Astrocyte of the hippocampus (primary cell): ENCODE measurements at regions not wholly inside any gene's neighbourhood (a gene's known extent, or its start where the extent isn't known, plus 50 kb on each side); places are given as distances from the start of the nearest gene placed in this dataset.
"Not testable (repeated sequence)": the region's sequence is repeated elsewhere in the genome, so short reads cannot be mapped to it uniquely, and the experiment has no call there.

Source experiments
- DNase-seq: peaks from one replicate; pipeline ENCODE4 v3.0.0; 2011; ENCODE audit warnings: low read depth, low spot score

DNA sequence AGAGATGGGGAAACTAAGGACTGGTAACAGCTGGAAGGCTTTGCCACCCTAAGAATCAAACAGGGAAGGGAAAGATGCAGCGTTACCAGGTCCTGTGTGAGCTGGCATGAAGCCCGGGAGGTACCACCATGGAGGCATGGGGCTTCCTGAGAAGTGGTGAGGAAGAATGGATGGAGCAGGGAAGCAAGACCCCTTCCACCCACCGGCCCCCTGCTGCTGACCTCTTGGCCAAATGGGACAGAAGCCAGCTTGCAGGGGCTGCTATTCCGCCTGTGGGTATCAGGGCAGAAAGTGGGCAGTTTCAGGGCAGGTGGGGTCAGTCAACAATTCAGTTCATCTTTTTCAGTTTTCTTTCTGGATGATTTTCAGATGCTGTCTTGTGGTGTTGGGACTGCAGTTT lies 1099.9 kb downstream of the TBC1D22A start:
- DNase-seq: no peak

DNA sequence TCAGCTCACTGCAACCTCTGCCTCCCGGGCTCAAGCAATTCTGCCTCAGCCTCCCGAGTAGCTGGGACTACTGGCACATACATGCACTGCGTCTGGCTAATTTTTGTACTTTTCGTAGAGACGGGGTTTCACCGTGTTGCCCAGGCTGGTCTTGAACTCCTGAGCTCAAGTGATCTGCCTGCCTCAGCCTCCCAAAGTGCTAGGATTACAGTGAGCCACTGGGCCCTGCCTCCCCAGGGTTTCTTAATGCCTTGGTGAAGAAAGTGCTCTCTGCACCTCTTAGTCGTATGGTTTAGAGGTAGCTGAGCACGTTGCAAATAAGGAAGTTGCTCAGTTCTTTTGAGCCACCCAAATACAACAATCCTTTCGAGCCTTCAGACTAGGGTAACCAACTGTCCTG lies 1098.5 kb downstream of the TBC1D22A start:
- not testable (repeated sequence) for DNase-seq

DNA sequence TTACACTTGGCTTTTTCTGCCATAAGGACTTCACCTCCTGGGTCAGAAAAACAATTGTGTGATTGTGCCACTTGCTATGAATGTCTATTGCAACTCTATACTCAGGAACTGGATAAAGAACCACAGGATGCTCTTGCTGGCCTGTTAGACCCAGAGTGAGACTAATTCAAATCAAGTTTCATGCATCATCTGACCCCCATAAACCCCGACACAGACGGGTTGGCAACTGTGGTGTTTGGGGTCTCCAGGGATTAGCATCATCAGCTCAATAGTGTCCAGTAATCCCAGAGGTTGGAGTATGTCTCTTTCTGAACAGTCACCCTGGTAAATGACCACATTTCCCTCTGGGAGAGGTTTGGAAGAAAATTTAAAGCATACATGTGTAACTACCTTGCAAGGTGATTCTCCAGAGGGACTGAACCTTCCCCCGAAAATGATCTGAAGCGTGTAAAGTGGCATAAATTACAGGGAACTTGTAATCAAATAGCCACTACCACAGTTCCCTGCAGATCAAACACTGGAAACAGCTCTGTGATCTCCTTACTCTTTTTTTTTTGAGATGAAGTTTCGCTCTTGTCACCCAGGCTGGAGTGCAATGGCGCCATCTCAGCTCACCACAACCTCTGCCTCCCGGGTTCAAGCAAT lies 1097.6 kb downstream of the TBC1D22A start:
- no peak for DNase-seq

DNA sequence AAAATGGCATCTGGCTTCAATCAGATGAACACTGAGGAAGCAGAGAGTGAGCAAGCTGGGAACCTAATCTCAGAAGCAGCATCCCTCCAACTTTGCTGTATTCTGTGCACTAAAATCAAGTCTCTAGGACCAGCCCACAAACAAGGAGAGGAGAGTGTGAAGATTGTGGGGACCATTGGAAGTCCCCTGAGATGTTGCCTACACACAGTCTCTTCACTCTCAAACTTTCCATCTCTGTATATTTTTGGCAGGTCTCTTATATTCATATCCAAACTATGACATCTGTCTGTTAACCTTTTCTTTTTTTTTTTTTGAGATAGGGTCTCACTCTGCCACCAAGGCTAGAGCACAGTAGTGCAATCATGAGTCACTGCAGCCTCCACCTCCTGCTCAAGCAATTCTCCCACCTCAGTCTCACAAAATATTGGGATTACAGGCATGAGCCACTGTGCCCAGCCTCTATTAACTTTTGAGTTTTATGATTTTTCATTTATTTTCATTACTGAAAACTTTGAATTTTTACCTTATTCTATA lies 1096.4 kb downstream of the TBC1D22A start:
- DNase-seq: no peak

DNA sequence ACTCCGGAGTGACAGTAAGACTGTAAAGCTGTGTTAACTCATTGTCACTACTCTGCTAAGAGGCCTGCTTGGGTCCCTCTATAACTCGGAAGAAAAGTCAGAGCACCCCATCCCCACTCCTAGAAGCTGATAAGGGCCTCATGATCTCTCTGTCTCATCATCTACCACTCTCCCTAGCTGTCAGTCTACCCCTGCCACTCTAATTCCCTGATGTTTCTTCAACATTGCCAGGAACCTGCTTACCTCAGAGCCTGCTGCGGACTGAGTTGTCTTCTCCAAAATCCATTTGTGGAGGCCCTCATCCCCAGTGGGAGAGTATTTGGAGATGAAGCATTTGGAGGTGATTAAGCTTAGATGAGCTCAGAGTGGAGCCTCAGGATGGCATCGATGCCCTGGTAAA lies 1092.2 kb downstream of the TBC1D22A start:
- no peak for DNase-seq

DNA sequence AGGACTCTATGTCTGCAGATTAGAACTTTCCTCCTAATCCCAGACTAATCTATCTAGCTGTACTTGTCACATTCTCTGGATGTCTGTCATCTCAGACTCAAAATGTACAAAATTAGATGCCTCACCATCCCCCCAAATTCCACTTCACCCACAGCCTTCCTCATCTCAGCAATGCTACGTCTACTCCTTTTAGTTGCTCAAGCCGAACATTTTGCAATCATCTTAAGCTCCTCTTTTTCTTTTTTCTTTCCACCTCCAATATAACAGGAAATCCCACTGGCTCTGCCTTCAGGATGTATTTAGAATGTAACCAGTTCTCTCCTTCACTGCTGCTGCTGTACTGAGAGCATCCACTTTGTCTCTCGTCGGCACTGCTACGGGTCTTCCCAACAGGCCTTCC lies 1091.8 kb downstream of the TBC1D22A start:
- no peak for DNase-seq

DNA sequence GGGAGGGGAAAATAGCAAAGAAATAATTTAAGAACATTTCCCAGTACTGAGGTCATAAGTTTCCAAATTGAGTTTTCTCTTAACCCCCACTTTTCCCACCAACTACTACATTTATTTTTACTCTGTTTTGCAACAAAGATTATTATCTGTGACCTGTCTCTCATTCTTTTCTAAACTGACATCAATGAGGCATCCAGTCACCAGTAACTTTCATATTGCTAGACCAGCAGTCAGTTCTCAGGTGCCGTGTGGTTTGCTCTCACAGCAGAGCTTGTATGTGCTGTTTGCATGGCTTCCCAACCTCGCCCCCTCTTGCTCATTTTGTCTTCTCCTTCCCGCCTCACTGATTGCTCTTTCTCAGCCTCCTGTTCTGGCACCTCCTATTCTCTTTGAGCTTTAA lies 1091.3 kb downstream of the TBC1D22A start:
- DNase-seq: no peak

DNA sequence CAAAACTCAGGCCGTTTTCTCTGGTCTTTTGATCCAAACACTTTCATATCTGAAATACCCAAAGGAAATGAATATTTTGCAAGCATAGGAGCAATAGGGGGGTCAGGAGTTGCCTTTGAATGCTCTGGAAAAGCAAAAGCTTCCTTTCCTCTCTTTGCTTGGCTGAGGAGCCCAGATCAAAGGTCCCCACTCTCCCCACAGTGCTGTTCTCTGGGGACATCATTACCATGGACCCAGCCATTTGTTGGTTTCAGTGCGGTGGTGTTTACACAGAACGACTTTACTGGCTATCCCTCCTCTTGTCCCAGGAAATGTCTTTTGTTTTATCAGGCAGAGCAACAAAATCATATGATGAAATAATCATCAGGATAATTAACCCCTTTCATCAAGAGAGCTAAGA lies 1089.1 kb downstream of the TBC1D22A start:
- no peak for DNase-seq

DNA sequence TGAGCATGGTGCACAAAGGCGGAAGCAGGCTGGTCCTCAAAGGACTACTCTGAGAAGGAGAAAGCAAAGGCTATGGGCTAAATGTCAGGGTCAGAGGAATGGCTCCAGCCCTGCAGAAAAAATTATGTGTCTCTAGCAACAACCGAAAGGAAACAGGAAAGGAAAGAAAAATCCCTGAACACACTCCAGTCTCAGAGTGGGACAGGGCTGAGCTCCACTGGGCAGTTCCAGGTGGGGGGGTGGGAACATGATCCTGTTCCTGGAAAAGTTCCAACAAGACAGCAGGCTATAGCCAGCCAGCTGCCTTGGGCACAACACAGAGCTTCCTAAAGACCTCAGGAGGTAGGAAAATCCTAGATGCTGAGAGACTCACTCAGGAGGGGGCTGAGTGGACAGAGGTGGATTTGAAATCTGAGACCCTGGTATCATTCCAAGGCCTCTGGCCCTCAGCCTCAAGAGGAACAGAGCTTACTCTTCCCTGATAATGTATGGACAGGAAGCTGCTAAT lies 1088.2 kb downstream of the TBC1D22A start:
- DNase-seq: no peak

DNA sequence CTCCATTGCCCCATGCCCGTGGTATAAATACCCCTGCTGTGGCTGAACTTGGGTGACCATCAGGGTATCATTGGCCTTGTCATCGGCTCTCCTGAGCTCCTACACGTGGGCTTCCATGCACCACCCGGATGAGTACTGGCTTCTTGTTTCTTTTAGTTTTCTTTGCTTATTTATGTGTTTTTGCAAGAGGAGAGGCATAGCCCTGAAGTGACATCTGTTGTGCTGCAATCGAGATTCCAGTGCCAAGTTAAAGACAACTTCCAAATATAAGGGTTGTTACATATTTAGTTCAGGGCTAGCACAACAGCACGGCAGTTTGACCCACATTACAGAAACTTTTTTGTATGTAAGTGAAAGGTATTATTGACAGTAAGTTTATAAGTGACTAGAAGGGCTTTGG lies 1087.1 kb downstream of the TBC1D22A start:
- DNase-seq: no peak

DNA sequence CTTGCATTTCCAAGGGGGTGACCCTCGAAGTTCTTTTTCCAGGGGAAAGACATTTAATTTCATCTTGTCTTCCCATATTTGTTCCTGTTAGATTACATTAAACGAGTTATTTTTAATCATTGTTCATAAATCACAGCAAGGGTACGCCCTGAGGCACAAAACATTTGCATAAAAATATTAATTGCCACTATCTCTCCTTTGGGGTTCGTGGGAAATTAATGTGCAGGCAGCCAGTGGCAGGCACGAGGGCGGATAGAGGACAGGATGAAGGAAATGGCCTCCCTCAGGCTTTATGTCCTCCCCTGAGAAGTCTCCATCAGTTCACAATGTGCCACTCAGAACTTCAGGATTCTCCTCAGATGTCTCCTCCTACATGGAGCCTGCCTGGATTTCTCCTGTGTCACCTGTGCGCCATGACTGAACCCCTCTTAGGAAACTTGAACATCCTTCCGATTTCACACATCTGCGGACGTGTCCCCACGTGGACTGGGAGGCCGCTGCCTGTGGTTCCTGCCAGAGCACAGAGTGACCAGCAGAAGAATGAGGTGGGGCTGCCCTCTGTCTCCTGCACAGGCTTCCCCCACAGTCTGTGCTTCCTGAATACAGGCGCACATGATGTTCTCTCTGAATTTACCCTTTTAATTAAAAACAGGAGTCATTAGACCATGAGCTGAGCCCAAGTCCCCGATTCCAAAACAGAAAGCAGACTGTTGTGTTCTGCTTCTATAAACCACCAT lies 1085.9 kb downstream of the TBC1D22A start:
- DNase-seq: no peak

DNA sequence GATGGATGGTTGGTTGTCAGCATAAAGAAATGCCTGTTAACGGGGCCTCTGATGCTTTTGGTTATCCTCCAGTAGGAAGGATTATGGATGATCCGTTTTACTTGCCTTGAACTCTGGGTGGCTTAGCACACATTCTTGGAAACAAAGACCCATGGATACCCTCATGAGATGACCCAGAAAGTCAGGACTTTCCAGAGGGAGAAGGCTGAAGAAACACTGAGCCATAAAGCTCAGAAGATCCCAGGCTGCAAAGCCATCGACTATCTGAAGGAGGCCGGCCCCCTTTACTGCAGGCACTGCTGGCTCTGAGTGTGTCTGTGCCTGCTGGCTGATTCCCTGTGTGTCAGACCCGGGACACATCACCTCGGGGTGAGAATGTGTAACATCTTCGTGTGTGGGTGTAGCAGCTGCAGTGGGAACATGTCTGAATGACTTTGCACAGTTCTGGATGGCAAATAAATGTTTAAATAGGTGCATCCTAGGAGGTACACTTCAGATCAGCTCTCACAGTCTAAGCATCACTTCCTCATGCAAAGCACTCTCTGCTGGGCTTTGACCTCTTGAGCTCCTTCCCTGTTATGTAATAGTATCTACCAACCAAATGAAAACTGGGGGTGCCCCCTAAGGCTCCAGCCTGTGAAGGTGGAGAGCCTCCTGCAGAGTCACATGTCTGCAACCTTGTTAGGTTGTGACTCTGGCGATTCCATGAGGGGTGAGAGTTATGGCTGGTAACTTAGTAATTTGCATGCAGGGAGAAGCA lies 1084.9 kb downstream of the TBC1D22A start:
- no peak for DNase-seq

DNA sequence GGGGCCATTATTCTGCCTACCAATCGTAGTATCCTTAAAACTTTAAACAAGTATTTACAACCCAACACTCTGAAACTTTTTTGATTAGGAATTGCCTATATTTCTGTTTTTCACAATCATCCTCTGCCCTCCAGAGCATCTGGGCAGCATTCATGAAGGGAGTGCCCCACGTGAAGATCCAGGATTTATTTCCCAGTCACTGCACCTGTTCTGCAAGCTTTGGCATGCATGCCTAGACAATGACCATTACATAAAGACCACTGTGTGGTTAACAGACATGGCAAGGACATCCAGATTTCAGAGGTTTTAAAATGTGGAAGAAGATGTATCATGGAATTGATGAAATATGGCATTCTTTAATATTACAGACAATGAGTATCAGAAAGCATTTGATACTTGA lies 1083.8 kb downstream of the TBC1D22A start:
- no peak for DNase-seq

DNA sequence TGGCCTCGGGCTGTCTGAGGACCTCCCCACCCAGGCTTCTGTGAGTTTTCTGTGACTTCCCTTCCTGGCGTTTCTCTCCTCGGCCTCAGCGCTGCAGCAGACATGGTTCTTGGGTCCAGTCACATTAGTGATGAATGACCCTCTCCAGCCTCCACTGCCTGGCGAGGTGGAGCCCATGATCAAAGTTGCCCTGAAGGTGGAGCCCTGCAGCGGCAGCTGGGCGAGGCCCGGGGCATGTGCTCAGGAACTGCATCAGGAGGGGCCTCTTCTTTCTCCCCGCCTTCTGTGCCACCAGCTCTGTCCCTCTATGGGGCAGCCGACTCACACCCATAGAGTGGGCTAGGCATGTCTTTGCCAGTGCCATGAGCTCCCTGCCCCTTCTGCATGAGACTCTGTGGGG lies 1079.7 kb downstream of the TBC1D22A start:
- no peak for DNase-seq

DNA sequence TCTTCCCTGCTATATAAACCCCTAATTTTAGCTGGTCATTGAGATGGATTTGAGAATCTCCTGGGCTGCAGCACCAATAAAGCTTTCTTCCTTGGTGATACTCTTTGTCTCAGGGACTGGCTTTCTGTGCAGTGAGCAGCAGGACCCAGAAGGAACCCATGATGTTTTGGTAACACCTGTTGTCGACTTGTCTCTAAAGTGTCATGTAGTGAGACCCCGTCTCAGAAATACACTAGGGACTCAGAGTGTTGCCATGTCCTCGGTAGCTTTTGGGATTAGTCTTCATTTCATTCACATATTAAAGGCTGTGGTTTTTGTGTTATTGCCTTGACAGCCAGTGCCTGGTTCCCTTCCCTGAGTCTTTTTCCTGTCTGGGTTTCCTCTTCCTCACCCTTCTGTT lies 1078.7 kb downstream of the TBC1D22A start:
- no peak for DNase-seq

DNA sequence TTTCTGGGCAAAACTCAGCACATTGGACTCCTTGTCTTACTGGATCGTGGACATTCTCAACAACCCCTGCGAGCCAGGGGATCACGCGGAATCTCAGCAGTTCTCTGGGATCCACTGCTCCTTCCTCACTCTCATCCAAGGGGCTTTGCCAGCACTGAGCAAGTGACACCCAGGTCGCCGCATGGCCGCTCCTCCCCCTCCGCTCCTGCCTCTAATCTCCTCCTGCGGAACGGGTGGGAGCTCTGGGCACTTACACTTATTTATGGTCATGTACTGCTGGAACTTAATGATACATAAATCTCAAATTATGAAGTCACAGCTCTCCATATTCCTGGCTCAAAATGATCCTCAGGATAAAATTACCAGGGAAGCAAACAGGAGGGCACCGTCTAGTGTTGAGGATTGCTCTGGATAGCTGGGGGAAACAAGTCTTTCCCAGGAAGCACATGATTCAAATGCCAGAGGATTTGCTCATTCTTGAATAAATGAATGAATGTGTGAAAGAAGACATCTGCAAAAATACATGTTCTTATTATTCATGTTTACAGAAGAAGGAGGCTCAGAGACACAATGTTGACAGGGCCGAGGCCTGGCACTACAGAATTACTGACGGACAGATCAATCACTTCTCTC lies 1077.3 kb downstream of the TBC1D22A start:
- DNase-seq: no peak

DNA sequence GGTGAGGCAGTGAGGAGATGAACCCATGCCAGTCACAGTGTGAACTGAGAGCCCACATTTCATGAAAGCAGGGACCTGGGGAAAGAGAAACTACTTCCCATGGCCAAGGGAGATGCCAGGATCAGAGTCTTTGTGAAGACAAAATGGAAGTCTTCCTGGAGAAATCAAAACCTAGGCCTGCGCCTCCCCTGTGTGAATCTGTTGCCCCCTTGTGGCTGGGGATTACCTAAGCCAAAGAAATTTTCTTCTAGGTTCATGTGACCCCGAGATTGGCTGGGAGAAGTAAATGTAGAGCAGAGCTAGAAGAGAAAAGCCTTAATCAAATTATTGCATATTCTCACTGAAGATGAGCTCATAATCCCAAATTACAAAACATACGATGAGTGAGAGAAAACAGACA lies 1075.3 kb downstream of the TBC1D22A start:
- DNase-seq: peak; percentile 13

DNA sequence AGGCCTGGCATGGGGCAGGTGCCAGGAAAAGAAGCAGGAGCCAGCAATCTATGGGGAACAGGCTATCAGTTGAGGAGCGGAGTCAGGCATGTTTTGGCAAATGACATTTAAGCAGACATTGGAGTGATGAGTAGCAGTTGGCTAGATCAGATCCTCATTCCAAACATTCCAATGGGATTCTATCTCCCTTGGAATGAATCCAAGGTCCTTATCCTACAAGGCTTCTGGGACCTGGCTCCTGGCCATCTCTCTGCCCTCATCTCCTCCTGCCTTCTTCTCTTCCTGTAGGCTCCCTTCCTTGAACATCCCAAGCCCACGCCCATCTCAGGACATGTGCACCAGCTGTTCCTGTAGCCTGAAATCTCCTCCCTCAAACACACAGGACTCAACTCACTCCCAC lies 1074.5 kb downstream of the TBC1D22A start:
- DNase-seq: no peak

DNA sequence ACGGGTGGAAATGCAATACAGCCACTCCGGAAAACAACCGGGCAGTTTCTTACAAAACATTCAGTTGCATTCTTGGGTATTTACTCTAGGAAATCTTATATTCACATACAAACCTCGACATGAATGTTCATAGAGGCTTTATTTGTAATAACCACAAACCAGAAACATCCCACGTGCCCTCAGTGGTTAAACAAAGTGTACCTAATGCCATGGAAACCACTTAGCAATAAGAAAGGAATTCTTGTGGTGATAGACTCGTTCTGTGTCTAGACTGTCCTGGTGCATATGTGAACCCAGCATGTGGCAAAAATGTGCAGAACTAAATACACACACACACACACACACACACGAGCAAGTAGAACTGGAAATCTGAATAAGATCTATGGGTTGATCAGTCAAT lies 1073.3 kb downstream of the TBC1D22A start:
- peak; percentile 81 for DNase-seq

DNA sequence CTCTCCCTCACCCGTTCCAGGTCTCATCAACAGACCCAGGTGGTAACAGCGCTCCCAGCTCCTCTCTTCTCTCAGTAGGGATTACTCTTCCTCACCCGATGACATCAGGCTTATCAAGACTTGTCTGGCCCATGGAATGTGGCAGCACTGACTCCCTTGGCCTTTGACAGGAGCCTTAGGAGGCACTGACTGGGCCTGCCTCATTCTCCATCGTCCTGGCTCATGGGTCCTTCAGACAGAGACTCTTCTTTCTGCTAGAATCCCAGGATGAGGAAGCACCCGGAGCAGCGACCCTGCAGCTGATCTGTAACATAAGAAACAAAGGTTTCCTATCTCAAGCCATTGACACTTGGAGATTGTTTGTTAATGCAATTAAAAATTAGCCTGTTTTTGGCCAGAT lies 1063.6 kb downstream of the TBC1D22A start:
- DNase-seq: no peak

DNA sequence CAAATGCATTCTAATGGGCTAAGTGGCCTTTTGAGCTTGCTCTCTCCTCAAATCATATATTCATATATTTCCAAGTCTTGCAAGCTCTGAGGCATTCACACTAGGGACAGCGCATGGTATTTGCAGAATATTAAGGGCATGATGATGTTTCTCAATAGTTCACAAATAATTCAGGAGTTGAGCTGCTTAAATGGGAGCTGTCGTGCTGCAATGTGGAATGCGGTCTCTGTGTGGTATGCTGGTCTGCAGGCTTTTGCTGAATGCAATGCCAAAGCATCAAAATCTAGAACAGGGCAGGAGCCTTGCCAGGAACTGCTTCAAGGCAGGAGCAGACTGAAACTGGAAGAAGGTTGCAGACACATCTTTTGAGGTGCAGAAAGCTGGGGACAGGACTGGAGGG lies 1060.0 kb downstream of the TBC1D22A start:
- no peak for DNase-seq

DNA sequence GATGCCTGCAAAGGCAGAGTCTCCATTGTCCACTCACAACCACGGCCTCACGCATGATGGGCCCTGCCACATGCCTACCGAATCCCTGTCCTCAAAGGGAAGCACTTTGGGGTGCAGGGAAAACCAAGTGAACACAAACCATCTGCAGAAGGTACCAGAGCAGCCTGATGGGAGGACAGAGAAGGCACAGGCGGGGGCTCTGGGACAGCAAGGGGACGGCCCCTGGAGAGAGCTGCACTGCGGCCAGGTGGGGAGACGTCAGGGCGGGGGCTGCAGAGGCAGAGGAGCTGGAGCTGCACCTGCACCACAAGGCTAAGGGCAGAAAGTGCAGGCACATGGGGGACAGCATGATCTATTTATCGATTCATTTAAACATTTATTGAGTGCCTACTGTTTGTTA lies 1056.0 kb downstream of the TBC1D22A start:
- no peak for DNase-seq
